WTC11 (cell line): ENCODE measurements at regions not wholly inside any gene's neighbourhood (a gene's known extent, or its start where the extent isn't known, plus 50 kb on each side); places are given as distances from the start of the nearest gene placed in this dataset.

ENCODE experiments used
- ATAC-seq: fragments of 200-7000 bp; cut with Tn5 transposase; 2 replicates; pipeline ENCODE4 v1.10.0; 2021; ENCODE audit warnings: mild to moderate bottlenecking, moderate library complexity
- CTCF ChIA-PET: fragments of 300-600 bp; sonication (Branson Sonifier 250); formaldehyde crosslinking; loops from one replicate; lab custom pipeline; 2021; ENCODE audit warnings: antibody characterized with exemption; lab: Charles Lee
- POLR2A ChIA-PET: fragments of 350-600 bp; sonication (Branson Sonifier 250); formaldehyde crosslinking; loops from one replicate; lab custom pipeline; 2021; ENCODE audit warnings: antibody characterized with exemption; lab: Charles Lee
- DNase-seq: peaks from one replicate; pipeline ENCODE4 v3.0.0; 2021; ENCODE audit warnings: low spot score
- H3K27ac Mint-ChIP-seq: 2 replicates; pipeline ENCODE4 v1.8.0; 2021; ENCODE audit warnings: mixed read lengths
- H3K27me3 Mint-ChIP-seq: 2 replicates; pipeline ENCODE4 v1.8.0; 2021; ENCODE audit warnings: low read depth, mild to moderate bottlenecking, moderate library complexity, mixed read lengths
- H3K36me3 Mint-ChIP-seq: 2 replicates; pipeline ENCODE4 v1.8.0; 2021; ENCODE audit warnings: mixed read lengths
- H3K4me1 Mint-ChIP-seq: 2 replicates; pipeline ENCODE4 v1.8.0; 2022; ENCODE audit warnings: mixed read lengths
- H3K4me3 Mint-ChIP-seq: 2 replicates; pipeline ENCODE4 v1.8.0; 2021; ENCODE audit warnings: mild to moderate bottlenecking, moderate library complexity, mixed read lengths
- H3K9me3 Mint-ChIP-seq: 2 replicates; pipeline ENCODE4 v1.8.0; 2021; ENCODE audit warnings: mixed read lengths
- ARID4B ChIP-seq: sonication (generic); formaldehyde crosslinking; IDR thresholded peaks from 2 replicates; pipeline ENCODE4 v1.8.0; 2023; ENCODE audit warnings: missing genetic modification reagents, mild to moderate bottlenecking, borderline replicate concordance
- ATF3 ChIP-seq: sonication (generic); formaldehyde crosslinking; conservative IDR thresholded peaks from 2 replicates; pipeline ENCODE4 v1.8.1; 2022; ENCODE audit warnings: mild to moderate bottlenecking, missing genetic modification reagents
- CREB1 ChIP-seq: sonication (generic); formaldehyde crosslinking; IDR thresholded peaks from 2 replicates; pipeline ENCODE4 v1.8.0; 2023; ENCODE audit warnings: mild to moderate bottlenecking, missing genetic modification reagents
- ELF4 ChIP-seq: sonication (generic); formaldehyde crosslinking; IDR thresholded peaks from 2 replicates; pipeline ENCODE4 v1.8.1; 2022; ENCODE audit warnings: low read depth, mild to moderate bottlenecking, moderate library complexity, missing genetic modification reagents
- JUN ChIP-seq: sonication (generic); formaldehyde crosslinking; IDR thresholded peaks from 2 replicates; pipeline ENCODE4 v1.8.0; 2023; ENCODE audit warnings: mild to moderate bottlenecking, missing genetic modification reagents
- MAX ChIP-seq: sonication (generic); formaldehyde crosslinking; IDR thresholded peaks from 2 replicates; pipeline ENCODE4 v1.8.0; 2022; ENCODE audit warnings: mild to moderate bottlenecking, missing genetic modification reagents
- MXD4 ChIP-seq: fragments of 250-450 bp; sonication (Bioruptor Pico); IDR thresholded peaks from 2 replicates; pipeline ENCODE4 v1.8.0; 2021; ENCODE audit warnings: mild to moderate bottlenecking, moderate library complexity, borderline replicate concordance
- NFYB ChIP-seq: sonication (generic); formaldehyde crosslinking; conservative IDR thresholded peaks from 2 replicates; pipeline ENCODE4 v1.8.0; 2022; ENCODE audit warnings: low read depth, missing genetic modification reagents
- NR2C2 ChIP-seq: sonication (generic); formaldehyde crosslinking; IDR thresholded peaks from 2 replicates; pipeline ENCODE4 v1.8.0; 2022; ENCODE audit warnings: mild to moderate bottlenecking, missing genetic modification reagents
- PRDM15 ChIP-seq: sonication (generic); formaldehyde crosslinking; IDR thresholded peaks from 2 replicates; pipeline ENCODE4 v1.8.0; 2022; ENCODE audit warnings: missing genetic modification reagents
- PREB ChIP-seq: sonication (generic); formaldehyde crosslinking; IDR thresholded peaks from 2 replicates; pipeline ENCODE4 v1.8.1; 2022; ENCODE audit warnings: mild to moderate bottlenecking, missing genetic modification reagents, moderate library complexity, borderline replicate concordance
- PRRX2 ChIP-seq: fragments of 250-450 bp; sonication (Bioruptor Pico); IDR thresholded peaks from 2 replicates; pipeline ENCODE4 v1.8.0; 2021; ENCODE audit warnings: mild to moderate bottlenecking
- SMAD4 ChIP-seq: sonication (generic); formaldehyde crosslinking; IDR thresholded peaks from 2 replicates; pipeline ENCODE4 v1.8.0; 2022; ENCODE audit warnings: mild to moderate bottlenecking, missing genetic modification reagents
- SP1 ChIP-seq: sonication (generic); formaldehyde crosslinking; conservative IDR thresholded peaks from 2 replicates; pipeline ENCODE4 v1.8.1; 2022; ENCODE audit warnings: missing genetic modification reagents
- TP53 ChIP-seq: sonication (generic); formaldehyde crosslinking; IDR thresholded peaks from 2 replicates; pipeline ENCODE4 v1.8.1; 2023; ENCODE audit warnings: mild to moderate bottlenecking, missing genetic modification reagents
- ZBTB21 ChIP-seq: sonication (generic); formaldehyde crosslinking; IDR thresholded peaks from 2 replicates; pipeline ENCODE4 v1.8.1; 2023; ENCODE audit warnings: mild to moderate bottlenecking, missing genetic modification reagents, borderline replicate concordance
- ZNF219 ChIP-seq: sonication (generic); formaldehyde crosslinking; IDR thresholded peaks from 2 replicates; pipeline ENCODE4 v1.8.0; 2023; ENCODE audit warnings: missing genetic modification reagents, mild to moderate bottlenecking, borderline replicate concordance
- ZNF423 ChIP-seq: fragments of 250-450 bp; sonication (Bioruptor Pico); IDR thresholded peaks from 2 replicates; pipeline ENCODE4 v2.1.2; 2022; ENCODE audit warnings: mild to moderate bottlenecking, moderate library complexity
- ZSCAN18 ChIP-seq: fragments of 250-450 bp; sonication (Bioruptor Pico); IDR thresholded peaks from 2 replicates; pipeline ENCODE4 v2.1.2; 2022; ENCODE audit warnings: mild to moderate bottlenecking, moderate library complexity

GRCh38 chr20:19813846-19814640, 56.0 kb downstream of the RIN2 start:
- DNase-seq (no peak), ATAC-seq (no peak)
- no peaks in the 10 kb centered on the region for H3K27me3 Mint-ChIP-seq
- ChIA-PET POLR2A (no interaction called here), CTCF (no interaction called here)
- peaks cover 8% of the 10 kb centered on the region for H3K9me3 Mint-ChIP-seq
- no peak overlapping the region for H3K27ac Mint-ChIP-seq
- no peak overlapping the region for H3K4me3 Mint-ChIP-seq
- TF ChIP-seq PRDM15 (no peak), SMAD4 (CRISPR knock-in tag) (no peak), PRRX2 (CRISPR knock-in tag) (no peak), PREB (CRISPR knock-in tag) (no peak), ZNF219 (CRISPR knock-in tag) (no peak), MXD4 (CRISPR knock-in tag) (no peak), SP1 (CRISPR knock-in tag) (no peak), JUN (no peak), ZNF423 (no peak), MAX (no peak), NR2C2 (CRISPR knock-in tag) (no peak), ZSCAN18 (CRISPR knock-in tag) (no peak), ELF4 (CRISPR knock-in tag) (no peak), TP53 (CRISPR knock-in tag) (no peak), ATF3 (CRISPR knock-in tag) (no peak)
- no peaks in the 10 kb centered on the region for H3K4me1 Mint-ChIP-seq
- no peaks in the 10 kb centered on the region for H3K36me3 Mint-ChIP-seq

- H3K27ac Mint-ChIP-seq, result peak overlapping the region; percentile 7; the same call in 1 of the 2 replicates
- CTCF ChIA-PET, result interaction anchor here (1.1 kb wide), 1 partner anchor 26 kb away, joined by 3 read pairs; no protein-coding TSS in a partner anchor
Measured at GRCh38 chr20:19815553-19815991, 57.5 kb downstream of the RIN2 start.

More at GRCh38 chr20:19815553-19815991, 57.5 kb downstream of the RIN2 start:
- Mint-ChIP-seq H3K27me3 (no peaks in the 10 kb centered on the region), H3K4me3 (no peak overlapping the region)
- ATAC-seq, result no peak
- no peak for TF ChIP-seq ARID4B (CRISPR knock-in tag)
- no peak for TF ChIP-seq ZBTB21 (CRISPR knock-in tag)
- no peak for TF ChIP-seq NFYB
- no peak for TF ChIP-seq CREB1
- TF ChIP-seq MAX, result no peak
- TF ChIP-seq, all 79 proteins: peak for 0
- Mint-ChIP-seq H3K9me3 (peaks cover 6% of the 10 kb centered on the region), H3K36me3 (no peaks in the 10 kb centered on the region), H3K4me1 (no peaks in the 10 kb centered on the region)
- POLR2A ChIA-PET, result interaction anchor here (1.2 kb wide), 1 partner anchor 13 kb away, joined by 3 read pairs; no protein-coding TSS in a partner anchor
- DNase-seq, result no peak
